8988T (cell line): ENCODE measurements at regions not wholly inside any gene's neighbourhood (a gene's known extent, or its start where the extent isn't known, plus 50 kb on each side); places are given as distances from the start of the nearest gene placed in this dataset.

Source experiments
- DNase-seq: peaks from one replicate; pipeline ENCODE4 v3.0.0; 2011

DNA sequence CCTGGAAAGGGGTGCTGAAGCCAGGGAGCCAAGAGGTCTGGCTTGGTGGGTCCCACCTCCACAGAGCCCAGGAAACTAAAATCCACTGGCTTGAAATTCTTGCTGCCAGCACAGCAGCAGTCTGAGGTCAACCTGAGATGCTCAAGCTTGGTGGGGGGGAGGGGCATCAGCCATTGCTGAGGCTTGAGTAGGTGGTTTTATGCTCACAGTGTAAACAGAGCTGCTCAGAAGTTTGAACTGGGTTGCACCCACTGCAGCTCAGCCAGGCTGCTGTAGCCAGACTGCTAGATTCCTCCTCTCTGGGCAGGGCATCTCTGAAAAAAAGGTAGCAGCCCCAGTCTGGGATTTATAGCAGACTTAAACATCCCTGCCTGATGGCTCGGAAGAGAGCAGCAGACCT, 55.5 kb upstream of the FBXL17 start:
- DNase-seq = no peak

GRCh38 chr5:108436696-108437095, 54.8 kb upstream of the FBXL17 start:
- no peak for DNase-seq

- DNase-seq = no peak
Observed at GRCh38 chr5:108433600-108433999, 51.7 kb upstream of the FBXL17 start.

DNA sequence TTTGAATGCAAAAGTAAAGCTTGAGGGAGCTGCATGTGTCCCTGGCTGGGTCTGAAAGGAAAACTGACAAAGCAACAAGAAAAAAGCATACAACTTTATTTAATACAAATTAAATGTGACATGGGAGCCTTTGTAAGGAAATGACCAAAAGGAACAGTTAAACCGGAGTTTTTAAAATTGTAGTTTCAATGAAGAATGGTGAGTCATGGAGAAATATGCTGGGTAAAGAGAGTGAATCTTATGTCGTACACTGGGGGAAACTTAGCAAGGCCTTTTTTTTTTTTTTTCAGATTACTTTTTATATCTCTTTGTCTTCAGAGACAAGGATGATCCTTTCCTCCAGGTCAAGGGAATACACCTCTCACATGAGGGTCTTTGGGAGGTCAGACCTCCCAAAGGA, 50.1 kb upstream of the FBXL17 start:
- DNase-seq = no peak
